B cell (primary cell): ENCODE measurements at regions not wholly inside any gene's neighbourhood (a gene's known extent, or its start where the extent isn't known, plus 50 kb on each side); places are given as distances from the start of the nearest gene placed in this dataset.

Experiments used
- ATAC-seq: fragments of 200-7000 bp; cut with Tn5 transposase; one replicate; pipeline ENCODE4 v1.10.0; 2021; ENCODE audit warnings: low read depth, mild to moderate bottlenecking, moderate number of reproducible peaks, moderate library complexity
- CTCF ChIA-PET: fragments of 350-600 bp; sonication (Branson Sonifier 250); formaldehyde crosslinking; loops from one replicate; lab custom pipeline; 2021; ENCODE audit warnings: antibody characterized with exemption, inconsistent platforms; lab: Charles Lee
- POLR2A ChIA-PET: fragments of 350-600 bp; sonication (Branson Sonifier 250); formaldehyde crosslinking; loops from one replicate; lab custom pipeline; 2021; ENCODE audit warnings: antibody characterized with exemption; lab: Charles Lee
- DNase-seq: peaks from one replicate; pipeline ENCODE4 v3.0.0; 2013
- H2AFZ ChIP-seq: 2 replicates; pipeline ENCODE4 v1.6.1; 2012; ENCODE audit warnings: mild to moderate bottlenecking, low read depth, low read length; ENCODE audit not compliant: insufficient read depth, poor library complexity, severe bottlenecking
- H3K27ac ChIP-seq, 2 donors: 1 replicate in 1 of 2; 2 replicates in 1 of 2; pipeline ENCODE4 v1.5.1; 2012 to 2013; ENCODE audit warnings: low read length in 2 of 2, mild to moderate bottlenecking in 2 of 2, moderate library complexity in 1 of 2
- H3K27me3 ChIP-seq, 4 experiments: fragments of 200-600 bp in 1 of 4; sonication (generic) in 1 of 4; replicated peaks in 1 of 4; 1 replicate in 2 of 4; 2 replicates in 2 of 4; pipeline versions ENCODE4 v1.6.1 to v1.7.0; 2013 to 2016; ENCODE audit warnings: low read length in 3 of 4, mild to moderate bottlenecking in 2 of 4, mixed read lengths in 1 of 4, moderate library complexity in 1 of 4; ENCODE audit not compliant: insufficient read depth in 4 of 4, control insufficient read depth in 3 of 4; ENCODE audit errors: control extremely low read depth in 1 of 4
- H3K36me3 ChIP-seq, 2 experiments: replicated peaks in 1 of 2; 1 replicate in 1 of 2; 2 replicates in 1 of 2; pipeline versions ENCODE4 v1.6.1 to v1.7.1; 2013; ENCODE audit warnings: low read length in 1 of 2; ENCODE audit not compliant: insufficient read depth in 2 of 2, control insufficient read depth in 1 of 2; ENCODE audit errors: control extremely low read depth in 1 of 2, extremely low read depth in 1 of 2
- H3K4me1 ChIP-seq, 2 donors: fragments of 200-600 bp in 1 of 2; sonication (generic) in 1 of 2; 1 replicate in 1 of 2; 2 replicates in 1 of 2; pipeline versions ENCODE4 v1.5.1 to v1.6.1; 2013 to 2017; ENCODE audit warnings: low read length in 2 of 2; ENCODE audit not compliant: control insufficient read depth in 2 of 2, insufficient read depth in 2 of 2
- H3K4me2 ChIP-seq: replicated peaks from 2 replicates; pipeline ENCODE3; 2012; ENCODE audit warnings: mild to moderate bottlenecking, low read depth, low read length; ENCODE audit not compliant: poor library complexity, severe bottlenecking
- H3K4me3 ChIP-seq, 5 experiments: fragments of 200-600 bp in 1 of 5; sonication (generic) in 1 of 5; 1 replicate in 3 of 5; 2 replicates in 2 of 5; pipeline versions ENCODE4 v1.5.1 to v1.7.0; 2011 to 2016; ENCODE audit warnings: low read length in 4 of 5, mild to moderate bottlenecking in 4 of 5, low read depth in 2 of 5, control low read depth in 1 of 5, moderate library complexity in 1 of 5; ENCODE audit not compliant: insufficient read depth in 1 of 5; ENCODE audit errors: control extremely low read depth in 1 of 5, extremely low read depth in 1 of 5
- H3K79me2 ChIP-seq: fragments of 200-600 bp; sonication (generic); one replicate; pipeline ENCODE4 v1.6.0; 2016; ENCODE audit warnings: low read length; ENCODE audit not compliant: control insufficient read depth, insufficient read depth
- H3K9ac ChIP-seq: fragments of 200-600 bp; sonication (generic); 2 replicates; pipeline ENCODE4 v1.6.1; 2017; ENCODE audit warnings: mild to moderate bottlenecking, low read length, moderate library complexity
- H3K9me3 ChIP-seq, 3 donors: one replicate each; pipeline versions ENCODE4 v1.6.1 to v1.7.1; 2013; ENCODE audit warnings: low read length in 2 of 3; ENCODE audit not compliant: control insufficient read depth in 2 of 3, insufficient read depth in 1 of 3; ENCODE audit errors: control extremely low read depth in 1 of 3
- H4K20me1 ChIP-seq: 2 replicates; pipeline ENCODE4 v1.6.0; 2012; ENCODE audit warnings: mild to moderate bottlenecking, low read length; ENCODE audit not compliant: insufficient read depth, control insufficient read depth, poor library complexity, severe bottlenecking
- H3K27ac Mint-ChIP-seq: one replicate; pipeline ENCODE4 v1.8.0; 2021; ENCODE audit warnings: mixed read lengths
- H3K27me3 Mint-ChIP-seq: one replicate; pipeline ENCODE4 v1.8.0; 2021; ENCODE audit warnings: mixed read lengths
- H3K4me1 Mint-ChIP-seq: one replicate; pipeline ENCODE4 v1.8.0; 2021; ENCODE audit warnings: mixed read lengths
- H3K4me3 Mint-ChIP-seq: one replicate; pipeline ENCODE4 v1.8.0; 2021; ENCODE audit warnings: mixed read lengths
- H3K9me3 Mint-ChIP-seq: one replicate; pipeline ENCODE4 v1.8.0; 2022; ENCODE audit warnings: mixed read lengths; ENCODE audit not compliant: insufficient read depth
- EZH2 ChIP-seq: IDR thresholded peaks from 2 replicates; pipeline ENCODE4 v1.6.1; 2012; ENCODE audit warnings: borderline replicate concordance, low read depth, mild to moderate bottlenecking, moderate library complexity, low read length; ENCODE audit not compliant: insufficient read depth, poor library complexity, severe bottlenecking
- WGBS: methylation state at CpG from one replicate; pipeline ENCODE4 v1.1.5; 2013; ENCODE audit warnings: missing lambda C conversion rate; ENCODE audit not compliant: insufficient coverage; 5-methylcytosine and 5-hydroxymethylcytosine counted together
- intact Hi-C: fragments of 100-400 bp; cut with micrococcal nuclease; formaldehyde crosslinking; loops from one replicate; pipeline ENCODE4 v1.10.0; 2022
- TF ChIP-seq, protein P1 (sequence below): fragments of 200-600 bp; IDR thresholded peaks from one replicate; pipeline ENCODE4 v1.8.0; 2022; ENCODE audit warnings: antibody characterized with exemption, mild to moderate bottlenecking

DNA sequence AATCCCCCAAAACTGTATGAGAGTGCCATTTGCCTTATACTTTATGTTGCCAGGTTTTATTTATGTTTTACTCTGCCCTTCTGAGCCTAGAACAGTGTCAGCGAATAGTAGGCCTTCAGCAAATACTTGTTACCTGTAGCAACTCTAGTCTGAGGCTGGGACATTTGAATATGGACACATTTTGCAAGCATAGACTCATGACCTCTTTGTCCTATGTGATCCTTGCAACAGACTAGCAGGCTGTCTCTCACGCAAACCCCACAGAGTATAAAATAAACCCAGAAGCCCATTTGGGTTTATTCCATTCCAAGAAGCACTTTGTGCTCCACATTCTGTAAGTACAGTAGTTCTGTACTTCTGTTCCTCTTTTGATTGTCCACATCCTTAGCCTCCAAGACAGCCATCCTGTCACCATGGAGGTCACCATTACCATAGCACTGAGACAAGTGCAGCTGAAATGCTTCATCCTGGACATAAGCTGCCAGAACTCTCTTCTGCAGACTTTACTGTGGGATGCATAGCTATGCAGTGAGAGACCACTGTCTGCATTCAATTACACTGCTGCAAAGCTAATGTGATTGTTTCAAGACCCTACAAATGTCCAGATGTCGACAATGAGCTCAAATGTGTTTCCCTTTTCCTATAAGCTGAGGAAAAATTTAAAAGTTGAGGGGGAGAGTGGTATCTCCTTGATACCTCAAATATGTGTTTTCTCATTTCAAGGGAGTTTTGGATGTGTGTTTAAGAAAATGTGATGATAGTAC is 425.7 kb downstream of the PID1 start:
- DNase-seq (no peak), ATAC-seq (no peak)
- Histone ChIP-seq H3K27ac (no peak overlapping the region), H3K9me3 (no peaks in the 10 kb centered on the region), H3K4me2 (no peak overlapping the region), H3K9ac (no peak overlapping the region), H3K4me3 (no peak overlapping the region), H3K79me2 (no peaks in the 10 kb centered on the region), H3K4me1 (no peaks in the 10 kb centered on the region), H3K36me3 (no peaks in the 10 kb centered on the region), H2AFZ (no peak overlapping the region), H4K20me1 (no peaks in the 10 kb centered on the region), H3K27me3 (no peaks in the 10 kb centered on the region)
- no peak overlapping the region for H3K4me3 Mint-ChIP-seq
- POLR2A ChIA-PET: no interaction called here
- no peak overlapping the region for H3K27ac Mint-ChIP-seq
- no peak for TF ChIP-seq EZH2
- H3K9me3 Mint-ChIP-seq: no peaks in the 10 kb centered on the region
- CTCF ChIA-PET: no interaction called here
- no peaks in the 10 kb centered on the region for H3K27me3 Mint-ChIP-seq
- intact Hi-C loops: no loop called here
- WGBS: 92% methylated on average over 1 of the region's 3 CpGs
- no peaks in the 10 kb centered on the region for H3K4me1 Mint-ChIP-seq

DNA sequence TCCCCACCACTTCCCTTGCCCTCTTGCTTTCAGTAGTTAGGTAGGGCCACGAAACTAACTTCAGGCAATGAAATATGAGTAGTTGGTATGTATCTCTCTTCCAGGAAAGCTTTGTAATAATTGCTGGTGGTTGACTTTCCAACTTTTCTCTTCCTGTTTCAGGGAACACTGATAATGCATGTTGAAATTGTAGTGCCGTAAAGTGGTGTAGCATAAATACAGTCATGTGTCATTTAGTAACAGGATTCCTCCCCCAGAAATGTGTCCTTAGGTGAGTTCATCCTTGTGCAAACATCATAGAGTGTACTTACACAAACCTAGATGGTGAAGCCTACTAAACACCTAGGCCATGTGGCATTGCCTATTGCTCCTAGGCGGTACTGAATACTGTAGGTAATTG is 429.2 kb downstream of the PID1 start:
- ATAC-seq (no peak), DNase-seq (no peak)
- H3K36me3 ChIP-seq: no peaks in the 10 kb centered on the region
- ChIA-PET POLR2A (no interaction called here), CTCF (no interaction called here)
- intact Hi-C loops: no loop called here
- H3K27me3 ChIP-seq: no peaks in the 10 kb centered on the region
- H3K27ac ChIP-seq: no peak overlapping the region
- H4K20me1 ChIP-seq: no peaks in the 10 kb centered on the region
- H3K4me1 Mint-ChIP-seq: no peaks in the 10 kb centered on the region
- H3K4me3 ChIP-seq: no peak overlapping the region
- TF ChIP-seq, protein P1, sequence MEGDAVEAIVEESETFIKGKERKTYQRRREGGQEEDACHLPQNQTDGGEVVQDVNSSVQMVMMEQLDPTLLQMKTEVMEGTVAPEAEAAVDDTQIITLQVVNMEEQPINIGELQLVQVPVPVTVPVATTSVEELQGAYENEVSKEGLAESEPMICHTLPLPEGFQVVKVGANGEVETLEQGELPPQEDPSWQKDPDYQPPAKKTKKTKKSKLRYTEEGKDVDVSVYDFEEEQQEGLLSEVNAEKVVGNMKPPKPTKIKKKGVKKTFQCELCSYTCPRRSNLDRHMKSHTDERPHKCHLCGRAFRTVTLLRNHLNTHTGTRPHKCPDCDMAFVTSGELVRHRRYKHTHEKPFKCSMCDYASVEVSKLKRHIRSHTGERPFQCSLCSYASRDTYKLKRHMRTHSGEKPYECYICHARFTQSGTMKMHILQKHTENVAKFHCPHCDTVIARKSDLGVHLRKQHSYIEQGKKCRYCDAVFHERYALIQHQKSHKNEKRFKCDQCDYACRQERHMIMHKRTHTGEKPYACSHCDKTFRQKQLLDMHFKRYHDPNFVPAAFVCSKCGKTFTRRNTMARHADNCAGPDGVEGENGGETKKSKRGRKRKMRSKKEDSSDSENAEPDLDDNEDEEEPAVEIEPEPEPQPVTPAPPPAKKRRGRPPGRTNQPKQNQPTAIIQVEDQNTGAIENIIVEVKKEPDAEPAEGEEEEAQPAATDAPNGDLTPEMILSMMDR: no peak
- no peak for TF ChIP-seq EZH2
- no peak overlapping the region for H2AFZ ChIP-seq
- no peaks in the 10 kb centered on the region for H3K9me3 ChIP-seq
- H3K9ac ChIP-seq: no peak overlapping the region
- no peak overlapping the region for H3K4me2 ChIP-seq
- H3K27me3 Mint-ChIP-seq: no peaks in the 10 kb centered on the region
- H3K4me1 ChIP-seq: no peaks in the 10 kb centered on the region
- H3K79me2 ChIP-seq: no peaks in the 10 kb centered on the region
- no peak overlapping the region for H3K27ac Mint-ChIP-seq
- no peak overlapping the region for H3K4me3 Mint-ChIP-seq
- no CpG with 5 or more reads among the region's 3 CpGs for WGBS
- no peaks in the 10 kb centered on the region for H3K9me3 Mint-ChIP-seq
